Smooth muscle cell (in vitro differentiated cells): ENCODE measurements at regions not wholly inside any gene's neighbourhood (a gene's known extent, or its start where the extent isn't known, plus 50 kb on each side); places are given as distances from the start of the nearest gene placed in this dataset.

Source experiments
- DNase-seq: peaks from one replicate; lab custom pipeline; 2025; ENCODE audit not compliant: unreplicated experiment; lab: John Stamatoyannopoulos, UW
- H2AFZ ChIP-seq: fragments of 200-600 bp; sonication (generic); 2 replicates; pipeline ENCODE4 v1.6.0; 2016; ENCODE audit warnings: antibody characterized with exemption, low read depth, mild to moderate bottlenecking
- H3F3A ChIP-seq: fragments of 200-600 bp; sonication (generic); 2 replicates; pipeline ENCODE4 v1.6.0; 2017; ENCODE audit warnings: antibody characterized with exemption, low read depth
- H3K27ac ChIP-seq: fragments of 200-600 bp; sonication (generic); 2 replicates; pipeline ENCODE4 v1.5.1; 2016; ENCODE audit warnings: low read depth, mild to moderate bottlenecking
- H3K27me3 ChIP-seq: fragments of 200-600 bp; sonication (generic); 2 replicates; pipeline ENCODE4 v1.6.1; 2016; ENCODE audit warnings: low read depth, mild to moderate bottlenecking
- H3K36me3 ChIP-seq: fragments of 200-600 bp; sonication (generic); 2 replicates; pipeline ENCODE4 v1.5.1; 2016; ENCODE audit warnings: low read depth
- H3K4me1 ChIP-seq: fragments of 200-600 bp; sonication (generic); 2 replicates; pipeline ENCODE4 v1.5.1; 2016; ENCODE audit warnings: low read depth
- H3K4me2 ChIP-seq: fragments of 200-600 bp; sonication (generic); 2 replicates; pipeline ENCODE4 v1.6.0; 2016; ENCODE audit warnings: mild to moderate bottlenecking
- H3K4me3 ChIP-seq: fragments of 200-600 bp; sonication (generic); 2 replicates; pipeline ENCODE4 v1.5.1; 2016; ENCODE audit warnings: mild to moderate bottlenecking
- H3K79me2 ChIP-seq: fragments of 200-600 bp; sonication (generic); 2 replicates; pipeline ENCODE4 v1.6.0; 2016; ENCODE audit warnings: low read depth, mild to moderate bottlenecking
- H3K9ac ChIP-seq: fragments of 200-600 bp; sonication (generic); 2 replicates; pipeline ENCODE4 v1.6.0; 2016; ENCODE audit warnings: low read depth
- H3K9me3 ChIP-seq: fragments of 200-600 bp; sonication (generic); replicated peaks from 2 replicates; pipeline ENCODE4 v1.5.1; 2016; ENCODE audit warnings: low read depth
- H4K20me1 ChIP-seq: fragments of 200-600 bp; sonication (generic); 2 replicates; pipeline ENCODE4 v1.6.0; 2016; ENCODE audit warnings: low read depth
- CTCF ChIP-seq: fragments of 200-600 bp; sonication (generic); IDR thresholded peaks from 2 replicates; pipeline ENCODE4 v1.5.1; 2017; ENCODE audit warnings: borderline replicate concordance, mild to moderate bottlenecking, antibody characterized with exemption; ENCODE audit not compliant: insufficient read depth, poor library complexity, severe bottlenecking
- WGBS: methylation state at CpG from one replicate; pipeline ENCODE4 v1.1.7; 2016; ENCODE audit warnings: low lambda C conversion rate; 5-methylcytosine and 5-hydroxymethylcytosine counted together

- Histone ChIP-seq H3K9ac (no peak overlapping the region), H3K36me3 (no peaks in the 10 kb centered on the region), H3K27me3 (no peaks in the 10 kb centered on the region), H3K4me3 (no peak overlapping the region), H4K20me1 (no peaks in the 10 kb centered on the region), H3K4me1 (no peaks in the 10 kb centered on the region), H3K9me3 (no peaks in the 10 kb centered on the region), H3F3A (no peaks in the 10 kb centered on the region), H3K4me2 (no peak overlapping the region), H3K27ac (no peak overlapping the region), H3K79me2 (no peaks in the 10 kb centered on the region), H2AFZ (no peak overlapping the region)
- DNase-seq = no peak
- no peak for TF ChIP-seq CTCF
- WGBS = 79% methylated on average over 5 of the region's 5 CpGs
Measured at GRCh38 chr20:16919841-16920240, 171.7 kb downstream of the OTOR start.

GRCh38 chr20:16922834-16923233, 174.7 kb downstream of the OTOR start:
- no peak overlapping the region for H3K27ac ChIP-seq
- no peak overlapping the region for H3K9ac ChIP-seq
- no peak for DNase-seq
- 20% methylated on average over 3 of the region's 3 CpGs for WGBS
- H3K79me2 ChIP-seq = no peaks in the 10 kb centered on the region
- no peaks in the 10 kb centered on the region for H4K20me1 ChIP-seq
- no peaks in the 10 kb centered on the region for H3K4me1 ChIP-seq
- H2AFZ ChIP-seq = no peak overlapping the region
- no peaks in the 10 kb centered on the region for H3F3A ChIP-seq
- H3K9me3 ChIP-seq = no peaks in the 10 kb centered on the region
- no peaks in the 10 kb centered on the region for H3K36me3 ChIP-seq
- no peak for TF ChIP-seq CTCF
- H3K27me3 ChIP-seq = no peaks in the 10 kb centered on the region
- peak overlapping the region; percentile 11 for H3K4me2 ChIP-seq
- no peak overlapping the region for H3K4me3 ChIP-seq

GRCh38 chr20:16926626-16927430, 178.7 kb downstream of the OTOR start:
- Histone ChIP-seq H3K4me3 (no peak overlapping the region), H3K27ac (no peak overlapping the region), H4K20me1 (no peaks in the 10 kb centered on the region), H3K79me2 (no peaks in the 10 kb centered on the region), H3K9ac (no peak overlapping the region), H3K9me3 (no peaks in the 10 kb centered on the region), H3K4me2 (no peak overlapping the region), H3F3A (no peaks in the 10 kb centered on the region), H3K27me3 (no peaks in the 10 kb centered on the region), H3K36me3 (no peaks in the 10 kb centered on the region), H3K4me1 (no peaks in the 10 kb centered on the region), H2AFZ (no peak overlapping the region)
- 94% methylated on average over 11 of the region's 11 CpGs for WGBS
- TF ChIP-seq CTCF = no peak
- DNase-seq = no peak

GRCh38 chr20:16929756-16930155, 181.6 kb downstream of the OTOR start:
- H3K4me2 ChIP-seq = no peak overlapping the region
- no peak for DNase-seq
- no peaks in the 10 kb centered on the region for H3K9me3 ChIP-seq
- no peak overlapping the region for H3K9ac ChIP-seq
- no peaks in the 10 kb centered on the region for H3K27me3 ChIP-seq
- no peak overlapping the region for H3K27ac ChIP-seq
- no peaks in the 10 kb centered on the region for H3F3A ChIP-seq
- H2AFZ ChIP-seq = no peak overlapping the region
- no peaks in the 10 kb centered on the region for H4K20me1 ChIP-seq
- H3K79me2 ChIP-seq = no peaks in the 10 kb centered on the region
- no peak overlapping the region for H3K4me3 ChIP-seq
- no peaks in the 10 kb centered on the region for H3K4me1 ChIP-seq
- TF ChIP-seq CTCF = no peak
- no peaks in the 10 kb centered on the region for H3K36me3 ChIP-seq
